GM19438 (cell line): ENCODE measurements at regions not wholly inside any gene's neighbourhood (a gene's known extent, or its start where the extent isn't known, plus 50 kb on each side); places are given as distances from the start of the nearest gene placed in this dataset.

Experiments used
- ATAC-seq: cut with Tn5 transposase; IDR thresholded peaks from one replicate; pipeline ENCODE4 v1.9.1; 2021; ENCODE audit warnings: low read depth; ENCODE audit not compliant: unreplicated experiment

GRCh38 chr2:236688157-236688556, 118.5 kb downstream of the ACKR3 start:
- no peak for ATAC-seq

GRCh38 chr2:236688563-236689392, 119.2 kb downstream of the ACKR3 start:
- ATAC-seq = no peak

GRCh38 chr2:236689393-236689700, 119.7 kb downstream of the ACKR3 start:
- ATAC-seq = no peak

- ATAC-seq = no peak
Observed at GRCh38 chr2:236689981-236690380, 120.4 kb downstream of the ACKR3 start.

- no peak for ATAC-seq
Observed at GRCh38 chr2:236690726-236691125, 121.1 kb downstream of the ACKR3 start.

- ATAC-seq = no peak
Observed at GRCh38 chr2:236691799-236692167, 122.2 kb downstream of the ACKR3 start.

- ATAC-seq = no peak
Observed at GRCh38 chr2:236692937-236693336, 123.3 kb downstream of the ACKR3 start.

GRCh38 chr2:236693531-236693930, 123.9 kb downstream of the ACKR3 start:
- no peak for ATAC-seq

- ATAC-seq = no peak
Observed at GRCh38 chr2:236694146-236694888, 124.7 kb downstream of the ACKR3 start.

- ATAC-seq = no peak
Observed at GRCh38 chr2:236696834-236697233, 127.2 kb downstream of the ACKR3 start.

GRCh38 chr2:236698016-236698627, 128.5 kb downstream of the ACKR3 start:
- no peak for ATAC-seq

GRCh38 chr2:236700703-236701102, 131.1 kb downstream of the ACKR3 start:
- ATAC-seq = no peak

GRCh38 chr2:236702657-236703372, 133.2 kb downstream of the ACKR3 start:
- ATAC-seq = no peak

- ATAC-seq = no peak
Observed at GRCh38 chr2:236703373-236703709, 133.7 kb downstream of the ACKR3 start.

GRCh38 chr2:236703906-236704305, 134.3 kb downstream of the ACKR3 start:
- no peak for ATAC-seq

GRCh38 chr2:236704887-236705286, 135.3 kb downstream of the ACKR3 start:
- no peak for ATAC-seq

- no peak for ATAC-seq
Observed at GRCh38 chr2:236705295-236706105, 135.9 kb downstream of the ACKR3 start.

GRCh38 chr2:236706288-236706687, 136.7 kb downstream of the ACKR3 start:
- no peak for ATAC-seq

- no peak for ATAC-seq
Observed at GRCh38 chr2:236706803-236707202, 137.2 kb downstream of the ACKR3 start.

- no peak for ATAC-seq
Observed at GRCh38 chr2:236711440-236711839, 141.8 kb downstream of the ACKR3 start.
